Inflammatory macrophage (primary cell): ENCODE measurements at regions not wholly inside any gene's neighbourhood (a gene's known extent, or its start where the extent isn't known, plus 50 kb on each side); places are given as distances from the start of the nearest gene placed in this dataset.
"Not testable (repeated sequence)": the region's sequence is repeated elsewhere in the genome, so short reads cannot be mapped to it uniquely, and the experiment has no call there.

ENCODE experiments used
- DNase-seq, 2 donors: peaks; one replicate each; pipeline ENCODE4 v3.0.0-alpha.2; 2020 to 2022

GRCh38 chr2:62410015-62410453 lies 96.0 kb downstream of the TMEM17 start:
- DNase-seq = no peak

- no peak for DNase-seq
Observed at GRCh38 chr2:62409442-62409841, 96.6 kb downstream of the TMEM17 start.

GRCh38 chr2:62408241-62408677 lies 97.7 kb downstream of the TMEM17 start:
- DNase-seq = no peak

DNA sequence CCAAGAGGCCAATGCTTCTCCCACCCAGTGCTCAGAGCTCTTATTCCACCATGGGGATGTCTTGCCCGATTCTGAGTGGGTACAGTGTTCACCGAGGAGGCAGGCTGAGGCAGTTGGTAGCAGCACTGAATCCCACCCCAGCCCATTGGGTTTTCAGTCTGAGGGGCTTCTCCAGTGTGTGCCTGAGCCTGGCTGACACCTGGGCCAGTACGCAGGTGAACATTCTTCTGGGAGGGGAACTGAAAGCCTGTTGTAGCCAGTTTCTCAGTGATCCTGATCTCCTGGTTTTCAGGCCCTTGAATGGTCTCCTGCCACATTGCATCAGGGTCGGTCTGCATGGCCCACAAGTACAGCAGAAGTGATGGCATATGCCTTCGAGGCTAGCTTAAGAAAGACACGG lies 98.2 kb downstream of the TMEM17 start:
- DNase-seq = no peak

DNA sequence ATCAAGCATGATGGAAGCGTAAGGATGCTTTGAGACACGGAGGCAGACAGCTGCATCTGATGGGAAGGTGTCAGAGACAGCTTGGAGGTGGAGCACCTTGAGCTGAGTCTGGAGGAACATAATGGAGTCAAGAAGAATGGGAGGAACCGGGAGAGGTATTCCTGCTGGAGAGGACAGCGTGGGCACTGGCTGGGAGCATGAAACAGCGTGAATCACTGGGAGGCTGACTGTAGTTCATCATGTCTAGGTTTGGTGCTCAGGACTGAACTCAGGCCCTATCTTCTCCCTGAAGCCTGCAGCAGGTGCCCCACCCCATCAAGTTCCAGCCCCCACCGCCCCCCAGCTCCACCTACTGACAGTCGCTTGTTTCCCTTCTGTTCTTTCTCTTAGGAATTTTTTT lies 98.6 kb downstream of the TMEM17 start:
- no peak for DNase-seq

- peak; percentile 90 to 94 for DNase-seq
Observed at GRCh38 chr2:62406573-62407043, 99.4 kb downstream of the TMEM17 start.

DNA sequence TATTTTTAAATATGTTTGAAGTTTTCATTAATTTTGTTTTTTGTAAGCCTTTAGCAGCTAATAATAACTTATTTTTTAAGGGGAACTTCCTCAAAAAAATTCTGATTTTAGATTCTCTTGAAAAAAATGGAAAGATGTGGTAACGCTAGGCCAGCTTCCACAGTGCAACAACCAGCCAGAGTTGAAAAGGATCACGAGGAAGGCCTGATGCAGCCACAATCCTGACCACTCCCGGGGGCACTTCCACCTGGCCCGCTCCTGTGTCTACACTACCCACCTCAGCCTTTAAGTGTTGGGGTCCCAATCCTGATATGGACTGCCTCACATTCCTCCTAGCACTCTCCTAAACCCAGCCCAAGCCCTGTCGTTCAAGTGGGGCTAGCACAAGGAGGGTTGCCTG lies 101.1 kb downstream of the TMEM17 start:
- peak; percentile 76 to 80 for DNase-seq

GRCh38 chr2:62402156-62402555 lies 103.8 kb downstream of the TMEM17 start:
- DNase-seq = no peak

GRCh38 chr2:62398356-62398755 lies 107.6 kb downstream of the TMEM17 start:
- no peak for DNase-seq

DNA sequence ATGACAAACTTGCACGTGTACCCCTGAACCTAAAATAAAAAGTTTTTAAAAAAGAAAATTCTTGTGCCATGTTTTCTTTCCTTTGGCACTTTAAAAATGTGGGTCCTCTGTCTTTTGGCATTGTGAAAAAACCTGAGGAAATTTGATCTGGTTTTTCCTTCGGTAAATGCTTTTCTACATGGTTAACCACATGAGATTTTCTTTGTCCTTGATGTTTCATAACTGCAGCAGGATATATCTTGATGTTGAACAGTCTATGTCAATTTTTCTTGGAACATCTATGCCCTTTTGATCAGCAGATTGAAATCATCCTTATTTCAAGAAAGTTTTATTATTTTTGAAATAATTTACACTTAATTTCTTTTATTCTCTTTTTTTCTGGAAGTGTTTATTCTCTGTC lies 109.1 kb downstream of the TMEM17 start:
- DNase-seq = no peak

DNA sequence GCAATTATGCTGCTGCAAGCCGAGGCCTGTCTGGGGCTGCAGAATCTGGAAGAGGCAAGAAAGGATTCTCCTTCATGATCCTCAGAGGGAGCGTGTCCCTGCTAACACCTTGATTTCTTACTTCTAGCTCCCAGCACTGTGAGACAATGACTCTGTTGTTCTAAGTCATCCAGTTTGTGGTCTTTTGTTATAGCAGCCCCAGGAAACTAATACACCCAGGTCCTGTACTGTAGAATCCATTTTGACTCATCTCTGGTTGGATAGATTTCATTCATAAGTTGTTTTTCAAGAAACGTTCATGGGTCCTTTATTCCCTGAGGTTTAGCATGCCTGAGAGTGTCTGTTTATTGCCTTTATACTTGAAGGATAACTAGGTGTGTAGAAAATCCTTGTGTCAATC lies 112.7 kb downstream of the TMEM17 start:
- DNase-seq = no peak

DNA sequence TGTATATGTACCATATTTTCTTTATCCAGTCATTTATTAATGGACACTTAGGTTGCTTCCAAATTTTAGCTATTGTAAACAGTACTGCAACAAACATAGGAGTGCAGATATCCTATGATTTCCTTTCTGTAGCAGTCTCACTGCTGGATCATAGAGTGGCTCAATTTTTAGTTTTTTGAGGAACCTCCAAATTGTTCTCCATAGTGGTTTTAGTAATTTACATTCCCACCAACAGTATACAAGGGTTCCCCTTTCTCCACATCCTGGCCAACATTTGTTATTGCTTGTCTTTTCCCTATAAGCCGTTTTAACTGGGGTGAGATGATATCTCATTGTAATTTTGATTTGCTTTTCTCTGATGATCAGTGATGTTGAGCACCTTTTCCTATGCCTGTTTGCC lies 114.3 kb downstream of the TMEM17 start:
- peak; percentile 45 to 63 for DNase-seq

- DNase-seq = not testable (repeated sequence)
Observed at GRCh38 chr2:62386378-62386777, 119.6 kb downstream of the TMEM17 start.

DNA sequence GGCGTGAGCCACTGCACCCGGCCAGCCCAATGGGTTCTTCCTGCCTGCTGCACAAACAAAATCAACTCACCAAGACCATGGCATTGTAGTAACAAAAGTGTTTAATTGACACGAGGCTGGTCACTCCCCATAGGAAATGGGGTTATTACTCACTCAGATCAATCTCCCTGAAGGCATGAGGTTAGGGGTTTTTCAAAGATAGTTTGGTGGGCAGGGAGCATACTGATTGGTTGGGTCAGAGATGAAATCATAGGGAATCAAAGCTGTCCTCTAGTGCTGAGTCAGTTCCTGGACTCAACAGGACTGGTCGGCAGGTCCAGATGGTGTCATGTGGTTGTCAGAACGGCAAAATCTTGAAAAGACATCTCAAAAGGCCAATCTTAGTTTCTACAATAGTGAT lies 122.1 kb downstream of the TMEM17 start:
- no peak for DNase-seq

- no peak for DNase-seq
Observed at GRCh38 chr2:62382757-62383156, 123.2 kb downstream of the TMEM17 start.

DNA sequence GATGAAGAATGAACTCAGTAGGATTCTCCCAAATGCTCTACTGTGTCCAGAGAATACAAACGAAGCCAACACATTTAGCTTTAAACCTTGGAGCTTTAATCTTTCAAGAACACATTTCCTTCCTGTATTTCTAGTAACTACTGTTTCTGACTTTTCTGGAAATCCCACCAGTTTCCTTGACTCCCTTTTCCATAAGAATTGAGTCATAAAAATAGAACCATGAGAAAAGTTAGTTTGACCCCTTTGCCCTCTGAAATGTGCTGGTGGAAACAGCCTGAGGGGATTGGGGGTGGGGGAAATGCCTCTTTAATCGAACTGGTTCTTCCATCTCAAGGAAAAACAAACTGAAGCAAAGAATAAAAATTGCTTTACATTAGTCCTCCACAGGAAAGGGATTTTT lies 123.9 kb downstream of the TMEM17 start:
- no peak for DNase-seq

GRCh38 chr2:62381656-62382055 lies 124.3 kb downstream of the TMEM17 start:
- DNase-seq = no peak

DNA sequence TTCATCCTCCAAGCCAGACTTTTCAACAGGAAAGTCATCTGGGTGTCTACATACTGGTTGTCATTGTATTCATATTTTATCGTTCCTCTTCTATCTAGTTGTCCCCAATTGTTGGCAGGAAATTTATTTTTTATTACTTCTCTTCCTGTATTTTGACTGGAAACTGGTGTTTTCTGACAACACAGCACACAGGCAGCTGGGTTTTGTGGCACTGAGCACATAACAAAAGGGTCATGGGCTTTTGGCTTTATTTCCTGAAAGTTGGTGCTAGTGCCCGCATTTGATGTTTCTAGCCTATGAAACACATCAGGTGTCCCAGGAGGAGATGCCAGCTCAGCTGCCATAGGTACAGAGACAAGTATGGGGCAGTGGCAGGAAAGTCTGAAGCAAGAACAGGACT lies 126.4 kb downstream of the TMEM17 start:
- no peak for DNase-seq

- DNase-seq = no peak
Observed at GRCh38 chr2:62375113-62375420, 130.9 kb downstream of the TMEM17 start.

DNA sequence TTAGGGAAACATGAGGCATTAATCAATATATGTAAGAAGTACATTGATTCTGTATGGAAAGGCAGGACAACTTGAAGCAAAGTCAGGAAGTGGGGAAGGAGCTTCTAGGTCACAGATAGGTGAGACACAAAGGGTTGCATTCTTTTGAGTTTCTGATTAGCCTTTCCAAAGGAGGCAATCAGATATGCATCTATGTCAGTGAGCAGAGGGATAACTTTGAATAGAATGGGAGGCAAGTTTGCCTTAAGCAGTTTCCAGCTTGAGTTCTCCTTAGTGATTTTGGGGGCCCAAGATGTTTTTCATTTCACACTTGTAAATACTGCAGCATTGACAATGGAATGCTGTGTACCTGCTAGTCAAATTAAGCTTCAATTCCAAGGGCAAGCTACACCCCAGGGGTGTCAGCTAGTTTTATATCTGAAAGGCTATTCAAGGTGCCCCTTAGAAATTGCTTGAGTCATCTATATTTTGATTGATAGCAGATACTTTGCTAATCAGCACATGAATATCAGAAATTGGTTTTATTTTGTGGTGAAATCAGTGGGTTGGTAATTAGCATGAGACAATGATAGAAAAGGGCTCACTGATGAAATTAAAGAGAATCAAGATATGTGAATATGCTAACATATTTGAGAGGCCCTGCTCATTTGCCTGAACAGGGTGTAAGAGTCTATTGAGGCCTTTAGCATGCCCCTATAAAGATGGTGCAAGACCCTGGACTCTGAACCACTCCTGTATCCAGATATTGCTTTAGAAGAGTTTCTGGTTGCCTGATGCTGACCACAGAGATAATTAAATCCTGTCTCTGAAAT lies 131.5 kb downstream of the TMEM17 start:
- DNase-seq = no peak

- no peak for DNase-seq
Observed at GRCh38 chr2:62372824-62373223, 133.2 kb downstream of the TMEM17 start.

GRCh38 chr2:62370321-62371250 lies 135.4 kb downstream of the TMEM17 start:
- DNase-seq = peak; percentile 22 to 43

DNA sequence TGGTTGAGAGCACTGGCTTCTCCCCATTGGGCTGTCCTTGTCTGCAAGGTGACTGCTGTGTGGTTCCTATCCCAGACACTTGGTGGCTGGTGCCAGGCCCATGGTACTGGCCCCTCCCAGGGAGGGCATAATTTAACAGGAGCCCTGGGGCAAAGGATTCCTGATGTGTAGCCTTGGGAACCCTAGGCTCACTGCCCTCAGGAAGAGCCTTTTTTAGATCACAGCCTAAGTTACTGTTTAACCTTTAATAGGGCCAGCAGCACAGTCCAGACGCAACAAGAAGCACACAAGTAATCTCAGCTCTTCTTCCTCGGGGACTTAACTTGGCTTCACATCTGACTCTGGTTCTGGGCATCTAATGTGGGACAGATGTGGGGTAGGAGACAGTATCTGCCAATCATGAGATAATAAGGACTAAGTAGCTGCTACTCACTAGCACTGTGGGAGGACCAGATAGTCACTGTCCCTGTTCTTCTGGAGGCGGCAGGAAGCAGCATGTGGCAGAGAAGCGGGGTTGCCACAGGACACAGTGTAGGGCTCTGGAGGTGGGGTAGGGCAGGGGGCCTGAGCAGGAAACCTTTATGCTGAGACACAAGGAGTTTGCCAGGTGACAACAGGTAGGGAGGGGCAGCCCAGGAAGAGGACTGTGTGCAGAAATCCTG lies 136.3 kb downstream of the TMEM17 start:
- DNase-seq = peak; percentile 35 to 54
